NT2/D1 (cell line): ENCODE measurements at regions not wholly inside any gene's neighbourhood (a gene's known extent, or its start where the extent isn't known, plus 50 kb on each side); places are given as distances from the start of the nearest gene placed in this dataset.

Source experiments
- DNase-seq: peaks from one replicate; pipeline ENCODE4 v3.0.0-alpha.2; 2011; ENCODE audit warnings: low read depth, low spot score
- H3K27me3 ChIP-seq: 2 replicates; pipeline ENCODE4 v1.6.0; 2011; ENCODE audit warnings: mild to moderate bottlenecking; ENCODE audit not compliant: insufficient read length, insufficient read depth
- H3K36me3 ChIP-seq: 2 replicates; pipeline ENCODE4 v1.6.1; 2011; ENCODE audit warnings: mild to moderate bottlenecking, low read length, mixed read lengths; ENCODE audit not compliant: insufficient read depth, insufficient read length
- H3K4me1 ChIP-seq: 2 replicates; pipeline ENCODE4 v1.5.1; 2011; ENCODE audit not compliant: insufficient read depth, insufficient read length
- H3K4me3 ChIP-seq: 2 replicates; pipeline ENCODE4 v1.5.1; 2011; ENCODE audit warnings: low read depth; ENCODE audit not compliant: insufficient read length
- H3K9ac ChIP-seq: 2 replicates; pipeline ENCODE4 v1.6.0; 2011; ENCODE audit warnings: low read depth; ENCODE audit not compliant: insufficient read length
- H3K9me3 ChIP-seq: 2 replicates; pipeline ENCODE4 v1.5.1; 2011; ENCODE audit warnings: mild to moderate bottlenecking, low read length; ENCODE audit not compliant: insufficient read depth
- SUZ12 ChIP-seq: IDR thresholded peaks from 2 replicates; pipeline ENCODE4 v1.6.1; 2011; ENCODE audit not compliant: insufficient read length, insufficient read depth; ENCODE audit errors: extremely low read depth
- YY1 ChIP-seq: IDR thresholded peaks from 2 replicates; pipeline ENCODE4 v1.6.1; 2011; ENCODE audit not compliant: insufficient read length, insufficient read depth
- ZNF274 ChIP-seq: IDR thresholded peaks from 2 replicates; pipeline ENCODE4 v1.6.1; 2011; ENCODE audit warnings: mild to moderate bottlenecking, low read depth, low read length

DNA sequence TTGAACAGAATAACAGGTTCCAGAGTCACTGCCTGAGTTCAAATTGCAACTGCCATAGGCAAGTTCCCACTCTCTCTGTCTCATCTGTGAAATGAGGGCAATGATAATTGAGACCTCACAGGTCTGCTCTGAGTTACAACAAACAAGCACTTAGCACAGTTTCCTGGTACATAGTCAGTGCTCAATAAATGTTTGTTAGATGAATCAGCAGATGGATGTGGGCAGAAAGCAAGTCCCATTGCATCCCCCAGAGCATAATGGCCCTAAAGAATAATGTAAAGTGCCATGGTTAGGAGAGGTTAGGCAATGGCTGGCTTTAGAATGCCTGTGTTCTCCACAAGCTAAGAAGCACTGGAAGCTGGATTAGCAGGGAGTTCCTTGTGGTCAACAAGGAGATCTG, 136.5 kb upstream of the LARP1 start:
- Histone ChIP-seq H3K9ac (no peak overlapping the region), H3K36me3 (no peaks in the 10 kb centered on the region), H3K4me3 (no peak overlapping the region), H3K27me3 (no peaks in the 10 kb centered on the region), H3K9me3 (no peaks in the 10 kb centered on the region), H3K4me1 (no peaks in the 10 kb centered on the region)
- no peak for DNase-seq
- TF ChIP-seq SUZ12 (no peak), YY1 (no peak), ZNF274 (no peak)

DNA sequence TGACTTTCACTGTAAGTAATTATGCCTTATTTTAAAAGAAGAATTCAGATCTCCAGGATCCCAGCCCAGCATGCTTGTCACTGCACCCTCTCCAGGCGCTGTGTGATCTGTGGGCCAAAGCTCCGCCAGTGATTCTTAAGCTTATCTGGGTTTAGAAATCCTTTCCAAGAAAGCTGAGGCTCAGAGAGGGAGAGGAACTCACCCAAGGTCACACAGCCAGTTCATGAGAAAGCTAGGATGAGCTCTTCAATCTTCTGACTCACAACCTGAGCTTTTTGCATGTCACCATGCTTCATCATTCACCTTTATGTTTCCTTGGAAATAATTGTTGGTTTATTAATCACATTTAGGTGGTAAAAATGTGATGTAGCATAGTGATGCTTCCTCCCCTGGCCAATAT, 136.6 kb upstream of the HAND1 start:
- Histone ChIP-seq H3K4me3 (no peak overlapping the region), H3K27me3 (peaks cover 30% of the 10 kb centered on the region), H3K9me3 (no peaks in the 10 kb centered on the region), H3K9ac (no peak overlapping the region), H3K4me1 (no peaks in the 10 kb centered on the region), H3K36me3 (no peaks in the 10 kb centered on the region)
- TF ChIP-seq ZNF274: no peak
- no peak for TF ChIP-seq YY1
- TF ChIP-seq SUZ12: no peak
- DNase-seq: no peak

DNA sequence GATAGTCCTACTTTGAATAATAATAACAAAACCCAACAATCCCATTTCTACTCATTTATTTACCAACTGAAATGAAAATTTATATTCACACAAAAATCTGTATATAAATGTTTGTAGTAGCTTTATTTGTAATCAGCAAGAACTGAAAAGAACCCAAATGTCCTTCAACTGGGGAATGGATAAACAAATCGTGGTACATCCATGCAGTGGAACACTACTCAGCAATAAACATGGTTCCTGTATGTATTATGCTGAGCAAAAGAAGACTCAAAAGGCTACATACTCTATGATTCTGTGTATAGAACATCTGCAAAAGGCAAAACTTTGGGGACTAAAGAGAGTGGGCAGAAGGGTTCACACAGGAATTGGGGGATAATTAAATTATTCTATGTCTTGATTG, 136.1 kb upstream of the HAND1 start:
- H3K9ac ChIP-seq: no peak overlapping the region
- no peak for DNase-seq
- no peaks in the 10 kb centered on the region for H3K9me3 ChIP-seq
- no peaks in the 10 kb centered on the region for H3K4me1 ChIP-seq
- H3K27me3 ChIP-seq: peaks cover 33% of the 10 kb centered on the region
- H3K4me3 ChIP-seq: no peak overlapping the region
- H3K36me3 ChIP-seq: no peaks in the 10 kb centered on the region
- TF ChIP-seq ZNF274 (no peak), SUZ12 (no peak), YY1 (no peak)

DNA sequence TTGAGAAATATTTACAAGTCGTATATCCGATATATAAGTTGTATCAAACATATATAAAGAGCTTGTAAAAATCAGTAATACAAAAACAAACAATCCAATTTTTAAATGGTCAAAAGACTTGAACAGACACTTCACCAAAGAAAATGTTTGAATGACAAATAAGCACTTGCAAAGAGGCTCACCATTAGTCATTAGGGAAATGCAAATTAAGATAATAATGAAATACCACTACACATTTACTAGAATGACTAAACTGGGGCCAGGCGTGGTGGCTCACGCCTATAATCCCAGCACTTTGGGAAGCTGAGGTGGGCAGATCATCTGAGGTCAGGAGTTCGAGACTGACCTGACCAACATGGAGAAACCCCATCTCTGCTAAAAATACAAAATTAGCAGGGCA, 134.6 kb upstream of the HAND1 start:
- Histone ChIP-seq H3K9me3 (no peaks in the 10 kb centered on the region), H3K4me3 (no peak overlapping the region), H3K36me3 (no peaks in the 10 kb centered on the region), H3K27me3 (peaks cover 33% of the 10 kb centered on the region), H3K9ac (no peak overlapping the region), H3K4me1 (no peaks in the 10 kb centered on the region)
- TF ChIP-seq SUZ12 (no peak), ZNF274 (no peak), YY1 (no peak)
- DNase-seq: no peak

DNA sequence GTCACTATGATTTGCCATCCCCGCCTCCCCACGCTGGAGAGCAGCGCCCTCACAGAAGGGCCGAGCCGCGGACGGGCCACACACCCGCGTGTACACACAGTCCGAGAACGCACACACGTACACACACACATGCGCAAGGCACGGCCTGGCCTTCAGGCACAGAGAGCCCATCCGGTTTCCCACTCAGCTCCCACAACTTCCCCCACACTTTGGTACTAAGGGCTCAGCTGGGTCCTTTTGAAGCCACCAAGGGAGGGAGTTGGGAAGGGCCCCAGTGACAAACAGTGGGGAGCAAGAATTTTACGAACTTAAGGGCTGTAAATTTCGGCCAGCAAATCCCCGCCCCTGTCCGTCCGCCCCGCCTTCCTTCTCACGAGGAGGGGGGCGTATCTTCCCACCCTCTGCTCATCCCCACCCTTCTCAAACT, 133.3 kb upstream of the HAND1 start:
- peak overlapping the region; percentile 57 for H3K4me3 ChIP-seq
- no peaks in the 10 kb centered on the region for H3K9me3 ChIP-seq
- TF ChIP-seq YY1 (no peak), ZNF274 (no peak), SUZ12 (no peak)
- no peak overlapping the region for H3K9ac ChIP-seq
- DNase-seq: no peak
- no peaks in the 10 kb centered on the region for H3K36me3 ChIP-seq
- peaks cover 33% of the 10 kb centered on the region for H3K27me3 ChIP-seq
- H3K4me1 ChIP-seq: peaks cover 3% of the 10 kb centered on the region

DNA sequence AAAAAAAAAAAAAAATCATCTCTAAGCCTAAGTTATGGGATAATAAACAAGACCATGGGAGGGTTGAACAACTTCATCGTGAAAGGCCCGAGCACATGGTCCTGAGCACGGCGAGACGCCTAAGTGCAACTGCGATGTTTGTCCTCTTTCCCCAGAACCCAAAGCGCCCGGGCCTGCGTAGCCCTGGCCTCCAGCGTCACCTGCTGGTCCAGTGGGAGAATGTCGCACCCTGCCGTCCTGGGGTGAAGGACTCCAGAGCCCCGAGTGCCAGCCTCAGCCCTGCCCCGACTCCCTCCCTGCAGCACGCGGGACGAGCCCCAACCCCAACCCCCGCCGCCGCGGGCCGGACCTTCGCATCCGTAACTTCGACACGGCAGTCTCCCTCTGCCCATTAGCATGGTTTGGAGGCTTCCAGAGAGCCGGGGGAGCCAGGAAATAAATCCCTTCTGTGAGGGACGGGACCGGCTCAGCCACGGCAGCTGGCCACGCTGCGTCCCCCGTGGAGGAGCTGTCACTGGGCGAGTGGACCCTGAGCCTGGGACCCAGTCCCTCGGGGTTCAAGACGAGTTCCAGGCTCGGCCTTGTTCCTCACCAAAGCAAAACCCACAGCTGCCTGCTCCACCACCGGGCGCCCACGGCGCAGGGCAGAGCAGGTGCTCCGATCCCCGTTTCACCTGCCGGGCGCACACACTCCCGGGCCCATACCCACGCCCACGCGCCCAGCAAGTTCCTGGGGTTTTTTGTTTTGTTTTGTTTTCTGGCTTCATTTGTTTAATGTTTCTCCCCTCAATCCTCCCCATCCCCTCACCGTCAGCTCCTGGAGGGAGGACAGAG, 132.5 kb upstream of the HAND1 start:
- TF ChIP-seq YY1: no peak
- H3K9me3 ChIP-seq: no peaks in the 10 kb centered on the region
- H3K4me3 ChIP-seq: peak overlapping the region; percentile 47
- H3K27me3 ChIP-seq: peaks cover 33% of the 10 kb centered on the region
- peak overlapping the region; percentile 64 for H3K9ac ChIP-seq
- H3K4me1 ChIP-seq: peaks cover 6% of the 10 kb centered on the region
- H3K36me3 ChIP-seq: no peaks in the 10 kb centered on the region
- peak; percentile 75 for DNase-seq

DNA sequence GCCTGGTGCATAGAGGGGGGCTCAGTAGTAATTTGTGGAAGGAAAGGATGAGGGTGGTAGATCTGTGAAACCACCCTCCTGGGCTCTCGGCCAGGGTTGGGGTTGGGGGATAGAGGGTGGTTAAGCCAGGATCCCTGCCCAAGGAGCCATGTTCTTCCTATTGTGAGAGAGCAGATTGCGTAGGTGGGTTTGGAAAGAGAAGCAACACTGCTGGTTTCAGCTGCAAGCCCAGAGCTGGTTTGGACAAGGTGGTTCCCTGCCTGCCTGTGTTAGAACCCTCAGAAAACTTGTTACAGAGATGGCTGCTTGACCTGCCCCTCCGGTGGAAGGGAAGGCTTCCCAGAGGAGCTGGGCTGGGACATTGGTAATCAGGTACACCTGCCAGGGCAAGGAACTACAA, 131.2 kb upstream of the HAND1 start:
- Histone ChIP-seq H3K27me3 (peaks cover 33% of the 10 kb centered on the region), H3K4me3 (no peak overlapping the region)

More for the DNA sequence above, 131.2 kb upstream of the HAND1 start:
- Histone ChIP-seq H3K4me1 (peaks cover 9% of the 10 kb centered on the region), H3K9me3 (no peaks in the 10 kb centered on the region), H3K9ac (no peak overlapping the region), H3K36me3 (no peaks in the 10 kb centered on the region)
- no peak for TF ChIP-seq SUZ12
- no peak for DNase-seq
